ENCODE measurements at regions not wholly inside any gene's neighbourhood (a gene's known extent, or its start where the extent isn't known, plus 50 kb on each side); places are given as distances from the start of the nearest gene placed in this dataset.

- no peak for TF ChIP-seq SPI1 (IDR thresholded peaks at IDR 0.05; ENCODE audit: low read depth, low read length)
- TF ChIP-seq POLR2A (IDR thresholded peaks at IDR 0.05; ENCODE audit: low read depth, low read length), result no peak
- TF ChIP-seq POLR2AphosphoS5 (IDR thresholded peaks at IDR 0.05; ENCODE audit: low read depth, low read length), result no peak
- no peak for TF ChIP-seq TAF1 (IDR thresholded peaks at IDR 0.05; ENCODE audit: low read depth, low read length)
- no peak for TF ChIP-seq POU2F2 (IDR thresholded peaks at IDR 0.05; ENCODE audit: low read depth, low read length)
- TF ChIP-seq PAX5 (IDR thresholded peaks at IDR 0.05; ENCODE audit: insufficient read depth, low read length, severe bottlenecking), result no peak
- no peak for FAIRE-seq
- no peak for DNase-seq (ENCODE audit: insufficient read length, low spot score)
Observed at GRCh38 chr14:97840159-97840558, 1043.0 kb downstream of the VRK1 start.

DNA sequence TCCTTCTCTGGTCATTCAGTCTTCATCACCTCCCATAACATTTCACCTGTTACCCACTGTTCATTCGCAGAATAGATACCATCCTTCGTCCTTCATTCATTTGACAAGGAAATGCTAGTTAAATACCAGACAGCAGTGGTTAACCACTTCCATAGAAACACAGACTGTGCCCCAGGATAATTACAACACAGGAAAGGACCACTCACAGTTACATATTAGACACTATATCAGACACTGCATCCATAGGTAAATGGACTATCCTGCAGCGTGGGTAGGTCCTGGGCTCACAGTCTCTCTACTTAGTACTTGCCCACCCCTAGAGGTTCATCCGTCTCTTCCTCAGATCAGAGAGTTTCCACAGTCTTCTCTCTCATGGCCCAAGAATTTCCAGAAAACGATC, 1044.6 kb downstream of the VRK1 start:
- FAIRE-seq (no peak), DNase-seq (ENCODE audit: insufficient read length, low spot score) (no peak)
- TF ChIP-seq SPI1 (IDR thresholded peaks at IDR 0.05; ENCODE audit: low read depth, low read length) (no peak), TAF1 (IDR thresholded peaks at IDR 0.05; ENCODE audit: low read depth, low read length) (no peak), PAX5 (IDR thresholded peaks at IDR 0.05; ENCODE audit: insufficient read depth, low read length, severe bottlenecking) (no peak), POLR2A (IDR thresholded peaks at IDR 0.05; ENCODE audit: low read depth, low read length) (no peak), POLR2AphosphoS5 (IDR thresholded peaks at IDR 0.05; ENCODE audit: low read depth, low read length) (no peak), POU2F2 (IDR thresholded peaks at IDR 0.05; ENCODE audit: low read depth, low read length) (no peak)

DNA sequence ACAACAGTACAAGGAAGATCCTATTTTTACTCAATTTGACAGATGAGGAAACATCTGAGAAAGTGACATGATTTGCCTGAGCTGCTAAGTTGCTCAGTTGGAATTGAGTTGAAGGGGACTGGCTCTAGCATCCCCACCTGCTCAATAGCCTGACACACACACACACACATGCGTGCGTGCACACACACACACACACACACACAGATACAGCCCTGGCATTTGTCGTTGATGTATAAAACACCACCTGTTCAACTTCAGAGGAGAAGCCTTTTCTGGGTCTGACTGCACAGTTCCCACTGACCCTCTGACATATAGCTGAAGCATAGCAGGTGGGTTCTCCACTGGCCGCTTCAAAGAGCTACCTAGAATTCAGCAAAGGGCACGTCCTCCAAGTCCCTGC, 1045.9 kb downstream of the VRK1 start:
- no peak for FAIRE-seq
- no peak for DNase-seq (ENCODE audit: insufficient read length, low spot score)
- TF ChIP-seq SPI1 (IDR thresholded peaks at IDR 0.05; ENCODE audit: low read depth, low read length) (no peak), POLR2A (IDR thresholded peaks at IDR 0.05; ENCODE audit: low read depth, low read length) (no peak), PAX5 (IDR thresholded peaks at IDR 0.05; ENCODE audit: insufficient read depth, low read length, severe bottlenecking) (no peak), POU2F2 (IDR thresholded peaks at IDR 0.05; ENCODE audit: low read depth, low read length) (no peak), TAF1 (IDR thresholded peaks at IDR 0.05; ENCODE audit: low read depth, low read length) (no peak), POLR2AphosphoS5 (IDR thresholded peaks at IDR 0.05; ENCODE audit: low read depth, low read length) (no peak)

DNA sequence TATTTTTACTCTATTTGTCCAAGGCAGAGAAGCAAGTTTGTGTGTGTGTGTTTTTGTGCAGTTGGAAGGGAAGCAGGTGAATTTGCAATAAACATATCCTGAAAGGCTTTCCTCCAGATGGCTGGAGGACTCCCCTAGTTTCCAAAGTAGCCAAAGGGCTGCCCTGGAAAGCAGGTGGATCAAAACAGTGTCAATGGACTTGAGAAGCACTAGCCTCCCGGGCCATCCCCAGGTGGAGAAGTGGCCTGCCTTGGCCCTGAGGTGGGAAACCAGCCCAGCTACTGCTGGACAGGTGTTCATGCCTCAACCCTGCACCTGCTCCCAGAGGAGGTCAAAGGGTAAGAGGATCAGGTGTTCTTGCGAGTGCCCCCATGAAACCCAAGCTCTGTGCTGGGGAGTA, 1046.9 kb downstream of the VRK1 start:
- no peak for DNase-seq (ENCODE audit: insufficient read length, low spot score)
- TF ChIP-seq POU2F2 (IDR thresholded peaks at IDR 0.05; ENCODE audit: low read depth, low read length) (no peak), PAX5 (IDR thresholded peaks at IDR 0.05; ENCODE audit: insufficient read depth, low read length, severe bottlenecking) (no peak), TAF1 (IDR thresholded peaks at IDR 0.05; ENCODE audit: low read depth, low read length) (no peak), POLR2AphosphoS5 (IDR thresholded peaks at IDR 0.05; ENCODE audit: low read depth, low read length) (no peak), SPI1 (IDR thresholded peaks at IDR 0.05; ENCODE audit: low read depth, low read length) (no peak), POLR2A (IDR thresholded peaks at IDR 0.05; ENCODE audit: low read depth, low read length) (no peak)
- FAIRE-seq, result no peak

- DNase-seq (ENCODE audit: insufficient read length, low spot score) (no peak), FAIRE-seq (no peak)
- TF ChIP-seq PAX5 (IDR thresholded peaks at IDR 0.05; ENCODE audit: insufficient read depth, low read length, severe bottlenecking) (no peak), POLR2AphosphoS5 (IDR thresholded peaks at IDR 0.05; ENCODE audit: low read depth, low read length) (no peak), TAF1 (IDR thresholded peaks at IDR 0.05; ENCODE audit: low read depth, low read length) (no peak), POU2F2 (IDR thresholded peaks at IDR 0.05; ENCODE audit: low read depth, low read length) (no peak), SPI1 (IDR thresholded peaks at IDR 0.05; ENCODE audit: low read depth, low read length) (no peak), POLR2A (IDR thresholded peaks at IDR 0.05; ENCODE audit: low read depth, low read length) (no peak)
Observed at GRCh38 chr14:97846156-97846555, 1049.0 kb downstream of the VRK1 start.

DNA sequence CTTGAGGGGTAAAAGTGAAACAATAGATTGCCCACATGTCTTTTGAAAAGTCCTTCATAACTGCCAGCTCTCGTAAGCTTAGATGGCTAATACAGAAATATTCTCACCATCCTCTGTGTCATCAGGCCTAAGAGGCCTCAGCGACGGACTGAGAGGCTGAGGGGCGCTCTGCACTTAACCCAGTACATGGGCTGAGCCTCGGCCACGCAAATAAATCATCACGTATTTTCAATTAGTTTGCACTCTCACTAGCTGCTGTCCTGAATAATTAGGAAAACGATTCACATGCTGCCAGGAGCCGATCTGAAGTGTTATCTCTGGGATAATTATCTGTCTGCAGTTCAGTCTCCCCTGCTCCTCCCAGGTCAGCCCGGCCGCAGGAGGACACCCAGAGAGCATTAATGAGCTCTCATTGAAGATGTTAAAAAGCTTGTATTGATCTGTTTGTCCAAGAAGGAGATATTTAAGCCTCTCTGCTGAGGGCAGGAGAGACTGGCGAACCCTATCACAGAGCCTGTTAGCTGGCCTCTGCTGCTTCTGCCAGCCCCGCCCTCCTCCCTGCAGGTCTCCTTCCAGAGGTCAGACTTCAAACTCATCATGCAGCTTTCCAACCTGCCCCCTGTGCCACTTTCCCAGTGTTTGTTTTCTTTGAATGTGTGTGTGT, 1051.3 kb downstream of the VRK1 start:
- DNase-seq (ENCODE audit: insufficient read length, low spot score) (no peak), FAIRE-seq (no peak)
- TF ChIP-seq POLR2A (IDR thresholded peaks at IDR 0.05; ENCODE audit: low read depth, low read length), result no peak

DNA sequence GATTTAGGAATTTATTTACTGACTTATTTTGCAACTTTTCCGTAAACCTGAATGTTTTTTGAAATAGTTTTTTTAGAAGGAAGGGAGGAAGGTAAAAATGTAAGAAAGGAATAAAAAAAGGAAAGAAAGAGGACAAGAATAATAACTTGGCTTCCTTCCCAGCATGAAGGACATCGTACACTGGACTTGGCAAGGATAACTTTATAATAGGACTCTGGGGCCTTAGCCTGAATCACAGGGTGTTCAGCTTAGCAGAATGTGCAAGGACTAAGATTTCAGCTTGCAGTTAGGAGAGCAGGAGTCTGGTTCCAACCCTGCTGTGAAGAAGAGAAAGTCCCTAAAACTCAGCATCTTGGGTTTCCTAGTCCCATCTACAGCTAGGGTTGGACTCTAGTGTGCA, 1053.3 kb downstream of the VRK1 start:
- DNase-seq (ENCODE audit: insufficient read length, low spot score), result no peak
- no peak for FAIRE-seq
- no peak for TF ChIP-seq PAX5 (IDR thresholded peaks at IDR 0.05; ENCODE audit: insufficient read depth, low read length, severe bottlenecking)
- TF ChIP-seq TAF1 (IDR thresholded peaks at IDR 0.05; ENCODE audit: low read depth, low read length), result no peak
- TF ChIP-seq POLR2AphosphoS5 (IDR thresholded peaks at IDR 0.05; ENCODE audit: low read depth, low read length), result no peak
- no peak for TF ChIP-seq SPI1 (IDR thresholded peaks at IDR 0.05; ENCODE audit: low read depth, low read length)

GRCh38 chr14:97850886-97851285, 1053.7 kb downstream of the VRK1 start:
- FAIRE-seq, result no peak
- TF ChIP-seq POLR2A (IDR thresholded peaks at IDR 0.05; ENCODE audit: low read depth, low read length) (no peak), POU2F2 (IDR thresholded peaks at IDR 0.05; ENCODE audit: low read depth, low read length) (no peak), SPI1 (IDR thresholded peaks at IDR 0.05; ENCODE audit: low read depth, low read length) (no peak), POLR2AphosphoS5 (IDR thresholded peaks at IDR 0.05; ENCODE audit: low read depth, low read length) (no peak), PAX5 (IDR thresholded peaks at IDR 0.05; ENCODE audit: insufficient read depth, low read length, severe bottlenecking) (no peak), TAF1 (IDR thresholded peaks at IDR 0.05; ENCODE audit: low read depth, low read length) (no peak)
- no peak for DNase-seq (ENCODE audit: insufficient read length, low spot score)

DNA sequence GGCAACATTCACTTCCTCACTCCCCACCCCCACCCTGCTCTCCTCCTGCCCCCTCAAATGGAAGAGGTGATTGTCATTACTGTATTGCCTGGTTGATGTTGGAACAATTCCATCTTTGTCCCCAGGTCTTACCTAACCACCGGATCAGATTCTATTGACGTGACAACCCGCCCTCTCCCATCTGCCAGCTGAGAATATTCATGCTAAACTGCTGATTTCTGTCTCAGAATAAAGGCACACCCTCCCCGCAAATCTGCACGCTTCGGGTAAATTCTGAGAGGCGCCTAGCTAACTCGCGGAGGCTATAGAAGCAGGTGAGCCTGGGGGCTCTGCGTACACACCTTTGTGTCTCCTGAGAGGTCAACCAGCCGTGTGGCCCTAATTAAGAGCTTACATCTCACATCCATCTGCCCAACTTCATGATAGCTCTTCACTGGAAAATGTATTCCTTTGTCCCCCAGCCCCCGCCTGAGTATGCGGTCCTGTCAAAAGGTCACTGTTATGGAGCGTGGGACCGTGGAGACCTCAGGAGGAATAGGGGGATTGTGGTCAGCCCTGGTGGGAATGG, 1054.3 kb downstream of the VRK1 start:
- FAIRE-seq (no peak), DNase-seq (ENCODE audit: insufficient read length, low spot score) (no peak)
- TF ChIP-seq POU2F2 (IDR thresholded peaks at IDR 0.05; ENCODE audit: low read depth, low read length), result no peak
- no peak for TF ChIP-seq PAX5 (IDR thresholded peaks at IDR 0.05; ENCODE audit: insufficient read depth, low read length, severe bottlenecking)
- no peak for TF ChIP-seq SPI1 (IDR thresholded peaks at IDR 0.05; ENCODE audit: low read depth, low read length)
- TF ChIP-seq POLR2AphosphoS5 (IDR thresholded peaks at IDR 0.05; ENCODE audit: low read depth, low read length), result no peak
- TF ChIP-seq POLR2A (IDR thresholded peaks at IDR 0.05; ENCODE audit: low read depth, low read length), result no peak
- TF ChIP-seq TAF1 (IDR thresholded peaks at IDR 0.05; ENCODE audit: low read depth, low read length), result no peak

DNA sequence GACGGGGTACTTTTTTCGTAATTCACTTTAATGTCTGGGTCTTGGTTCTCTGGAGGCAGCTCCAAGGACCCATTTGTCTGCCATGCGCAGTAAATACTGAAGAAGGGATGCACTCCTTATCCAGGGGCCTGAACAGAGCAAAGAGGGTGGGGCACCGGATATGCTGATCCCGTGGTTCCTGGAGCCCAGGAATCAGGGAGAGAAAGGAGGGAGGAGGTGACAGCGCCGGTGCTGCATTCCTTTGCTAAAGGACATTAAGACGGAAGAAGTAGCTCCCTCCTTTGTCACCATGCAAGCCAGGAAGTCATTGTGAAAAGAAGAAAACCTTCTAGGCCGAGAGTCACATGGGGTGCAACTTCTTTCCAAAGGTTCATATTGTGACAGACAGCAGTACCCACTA, 1057.7 kb downstream of the VRK1 start:
- DNase-seq (ENCODE audit: insufficient read length, low spot score) (no peak), FAIRE-seq (no peak)
- TF ChIP-seq POU2F2 (IDR thresholded peaks at IDR 0.05; ENCODE audit: low read depth, low read length) (no peak), PAX5 (IDR thresholded peaks at IDR 0.05; ENCODE audit: insufficient read depth, low read length, severe bottlenecking) (no peak), TAF1 (IDR thresholded peaks at IDR 0.05; ENCODE audit: low read depth, low read length) (no peak), SPI1 (IDR thresholded peaks at IDR 0.05; ENCODE audit: low read depth, low read length) (no peak), POLR2AphosphoS5 (IDR thresholded peaks at IDR 0.05; ENCODE audit: low read depth, low read length) (no peak), POLR2A (IDR thresholded peaks at IDR 0.05; ENCODE audit: low read depth, low read length) (no peak)

All from GM12891 (cell line).